ENCODE measurements at regions not wholly inside any gene's neighbourhood (a gene's known extent, or its start where the extent isn't known, plus 50 kb on each side); places are given as distances from the start of the nearest gene placed in this dataset.

GRCh38 chr1:177800400-177801088, 169.3 kb downstream of the SEC16B start:
- TF ChIP-seq CTCF (conservative IDR thresholded peaks at IDR 0.05) = no peak
- TF ChIP-seq EZH2 (IDR thresholded peaks at IDR 0.05; ENCODE audit: low read depth) = no peak

Measured in PC-9 (cell line).